Upper lobe of right lung (tissue), 1 donor: ENCODE measurements at regions not wholly inside any gene's neighbourhood (a gene's known extent, or its start where the extent isn't known, plus 50 kb on each side); places are given as distances from the start of the nearest gene placed in this dataset.

Source experiments
- ATAC-seq: fragments of 200-7000 bp; cut with Tn5 transposase; one replicate; pipeline ENCODE4 v1.9.1; 2020; ENCODE audit warnings: mild to moderate bottlenecking, moderate library complexity
- DNase-seq: peaks from one replicate; pipeline ENCODE4 v3.0.0-alpha.2; 2020
- H3K27ac ChIP-seq: fragments of 200-600 bp; one replicate; pipeline ENCODE4 v1.8.0; 2022
- H3K27me3 ChIP-seq: fragments of 200-600 bp; one replicate; pipeline ENCODE4 v1.8.0; 2022; ENCODE audit warnings: mild to moderate bottlenecking
- H3K36me3 ChIP-seq: fragments of 200-600 bp; one replicate; pipeline ENCODE4 v1.8.0; 2022
- H3K4me1 ChIP-seq: fragments of 200-600 bp; one replicate; pipeline ENCODE4 v1.8.0; 2022
- H3K4me3 ChIP-seq: fragments of 200-600 bp; one replicate; pipeline ENCODE4 v1.8.0; 2022; ENCODE audit warnings: mild to moderate bottlenecking
- H3K9me3 ChIP-seq: fragments of 200-600 bp; one replicate; pipeline ENCODE4 v1.8.0; 2022
- intact Hi-C: fragments of 100-400 bp; cut with DNase I; formaldehyde crosslinking; loops from one replicate; pipeline ENCODE4 v1.11.0; 2022
- TF ChIP-seq, protein P1 (sequence below): fragments of 200-600 bp; IDR thresholded peaks from one replicate; pipeline ENCODE4 v1.8.0; 2022; ENCODE audit warnings: antibody characterized with exemption
- donor health status: DM: no; HTN: yes; CAD: no; lungs with severe emphysema.

- H3K27me3 ChIP-seq = no peaks in the 10 kb centered on the region
- no peak for ATAC-seq
- TF ChIP-seq, protein P1, sequence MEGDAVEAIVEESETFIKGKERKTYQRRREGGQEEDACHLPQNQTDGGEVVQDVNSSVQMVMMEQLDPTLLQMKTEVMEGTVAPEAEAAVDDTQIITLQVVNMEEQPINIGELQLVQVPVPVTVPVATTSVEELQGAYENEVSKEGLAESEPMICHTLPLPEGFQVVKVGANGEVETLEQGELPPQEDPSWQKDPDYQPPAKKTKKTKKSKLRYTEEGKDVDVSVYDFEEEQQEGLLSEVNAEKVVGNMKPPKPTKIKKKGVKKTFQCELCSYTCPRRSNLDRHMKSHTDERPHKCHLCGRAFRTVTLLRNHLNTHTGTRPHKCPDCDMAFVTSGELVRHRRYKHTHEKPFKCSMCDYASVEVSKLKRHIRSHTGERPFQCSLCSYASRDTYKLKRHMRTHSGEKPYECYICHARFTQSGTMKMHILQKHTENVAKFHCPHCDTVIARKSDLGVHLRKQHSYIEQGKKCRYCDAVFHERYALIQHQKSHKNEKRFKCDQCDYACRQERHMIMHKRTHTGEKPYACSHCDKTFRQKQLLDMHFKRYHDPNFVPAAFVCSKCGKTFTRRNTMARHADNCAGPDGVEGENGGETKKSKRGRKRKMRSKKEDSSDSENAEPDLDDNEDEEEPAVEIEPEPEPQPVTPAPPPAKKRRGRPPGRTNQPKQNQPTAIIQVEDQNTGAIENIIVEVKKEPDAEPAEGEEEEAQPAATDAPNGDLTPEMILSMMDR = no peak
- H3K9me3 ChIP-seq = no peaks in the 10 kb centered on the region
- no peak overlapping the region for H3K4me3 ChIP-seq
- no peak overlapping the region for H3K27ac ChIP-seq
- DNase-seq = peak; percentile 42
- H3K4me1 ChIP-seq = no peaks in the 10 kb centered on the region
- intact Hi-C loops = no loop called here
- H3K36me3 ChIP-seq = no peaks in the 10 kb centered on the region
Observed at GRCh38 chr1:30043256-30043655, 680.1 kb downstream of the MATN1 start.

- H3K4me1 ChIP-seq = no peaks in the 10 kb centered on the region
- no peak overlapping the region for H3K4me3 ChIP-seq
- H3K27me3 ChIP-seq = no peaks in the 10 kb centered on the region
- no peaks in the 10 kb centered on the region for H3K9me3 ChIP-seq
- intact Hi-C loops = no loop called here
- DNase-seq = peak; percentile 40
- no peak for ATAC-seq
- H3K36me3 ChIP-seq = no peaks in the 10 kb centered on the region
- H3K27ac ChIP-seq = no peak overlapping the region
- TF ChIP-seq, protein P1 = no peak
Observed at GRCh38 chr1:30042438-30043147, 680.8 kb downstream of the MATN1 start.

DNA sequence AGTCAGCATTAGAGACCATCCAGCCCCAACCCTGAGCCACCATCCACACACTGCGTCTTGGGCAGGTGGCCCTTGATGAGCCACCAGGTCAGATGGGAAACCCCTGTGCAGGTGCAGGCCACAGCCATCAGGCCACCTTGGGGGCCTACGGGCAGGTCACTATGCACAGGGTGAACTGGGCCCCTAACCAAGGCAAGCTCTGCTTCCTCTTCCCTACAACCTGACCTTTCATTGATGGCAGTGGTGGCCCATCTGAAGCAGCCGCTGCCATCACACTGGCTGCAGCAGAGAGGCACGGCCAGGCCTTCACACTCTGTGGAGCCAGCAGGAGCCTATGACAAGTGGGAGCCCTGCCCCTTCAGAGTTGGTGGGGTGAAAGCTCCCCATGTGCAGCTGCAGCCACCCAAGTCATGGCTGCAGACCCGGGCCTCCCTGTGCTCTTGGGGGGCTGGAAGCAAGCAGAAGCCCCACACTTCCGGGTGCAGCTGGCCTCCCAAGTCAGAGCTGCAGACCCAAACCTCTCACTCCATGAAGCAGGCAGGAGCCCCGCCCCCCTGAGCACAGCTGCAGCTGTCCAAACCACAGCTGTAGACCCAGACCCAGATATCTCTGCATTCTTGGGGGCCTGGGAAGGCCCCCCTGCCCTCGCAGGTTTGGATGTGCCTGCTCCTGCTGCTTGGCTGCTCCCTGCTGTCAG, 681.5 kb downstream of the MATN1 start:
- H3K27ac ChIP-seq = no peak overlapping the region
- ATAC-seq (no peak), DNase-seq (peak; percentile 48)
- intact Hi-C loops = no loop called here
- H3K4me3 ChIP-seq = no peak overlapping the region
- H3K27me3 ChIP-seq = no peaks in the 10 kb centered on the region
- no peaks in the 10 kb centered on the region for H3K36me3 ChIP-seq
- no peaks in the 10 kb centered on the region for H3K9me3 ChIP-seq
- no peaks in the 10 kb centered on the region for H3K4me1 ChIP-seq
- TF ChIP-seq, protein P1 = no peak

DNA sequence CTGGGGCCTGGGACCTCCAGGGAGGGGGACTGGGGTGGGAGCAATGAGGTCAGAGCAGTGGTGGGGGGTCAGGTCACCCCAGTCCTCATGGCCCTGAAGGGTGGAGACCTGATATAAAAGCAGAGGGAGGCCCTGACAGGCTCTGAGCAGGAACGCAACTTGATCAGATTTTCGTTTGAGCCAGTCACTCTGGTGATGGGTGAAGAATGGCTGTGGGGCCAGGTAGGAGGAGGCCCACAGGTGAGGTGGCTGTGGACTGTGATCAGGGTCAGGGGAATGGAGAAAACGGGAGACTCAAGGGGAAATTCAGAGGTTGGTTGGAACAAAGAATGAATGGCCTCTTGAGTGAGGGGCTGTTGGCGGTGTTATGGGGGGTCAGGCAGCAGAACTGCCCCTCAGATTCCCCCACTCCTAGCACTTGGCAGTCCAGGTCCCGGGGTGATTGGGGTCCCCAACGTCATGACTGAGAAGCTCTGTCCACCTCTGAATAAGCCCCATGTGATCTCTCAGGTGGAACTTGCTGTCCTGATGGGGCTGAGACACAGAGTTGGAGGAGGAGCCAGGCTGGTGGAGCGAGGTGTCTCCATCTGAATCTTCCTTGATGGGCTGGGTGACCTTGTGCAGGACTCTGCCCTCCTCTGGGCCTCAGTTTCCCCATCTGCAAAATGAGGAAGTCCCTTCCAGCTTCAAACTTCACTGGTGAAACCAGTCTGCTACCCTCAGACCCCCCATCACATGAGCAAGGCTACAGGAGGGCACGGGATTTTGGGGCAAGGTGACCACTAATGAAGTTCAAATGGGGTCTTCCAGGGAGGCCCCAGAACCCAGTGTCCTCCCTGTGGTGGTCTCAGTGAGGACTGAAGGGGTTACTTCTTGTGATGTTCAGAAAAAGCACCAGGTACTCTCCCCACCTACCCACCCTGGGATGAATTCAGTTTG, 683.0 kb downstream of the MATN1 start:
- Histone ChIP-seq H3K27ac (no peak overlapping the region), H3K4me1 (no peaks in the 10 kb centered on the region), H3K9me3 (no peaks in the 10 kb centered on the region), H3K27me3 (no peaks in the 10 kb centered on the region), H3K36me3 (no peaks in the 10 kb centered on the region), H3K4me3 (no peak overlapping the region)
- intact Hi-C loops = no loop called here
- peak; percentile 25 for DNase-seq
- TF ChIP-seq, protein P1 = no peak
- ATAC-seq = no peak

DNA sequence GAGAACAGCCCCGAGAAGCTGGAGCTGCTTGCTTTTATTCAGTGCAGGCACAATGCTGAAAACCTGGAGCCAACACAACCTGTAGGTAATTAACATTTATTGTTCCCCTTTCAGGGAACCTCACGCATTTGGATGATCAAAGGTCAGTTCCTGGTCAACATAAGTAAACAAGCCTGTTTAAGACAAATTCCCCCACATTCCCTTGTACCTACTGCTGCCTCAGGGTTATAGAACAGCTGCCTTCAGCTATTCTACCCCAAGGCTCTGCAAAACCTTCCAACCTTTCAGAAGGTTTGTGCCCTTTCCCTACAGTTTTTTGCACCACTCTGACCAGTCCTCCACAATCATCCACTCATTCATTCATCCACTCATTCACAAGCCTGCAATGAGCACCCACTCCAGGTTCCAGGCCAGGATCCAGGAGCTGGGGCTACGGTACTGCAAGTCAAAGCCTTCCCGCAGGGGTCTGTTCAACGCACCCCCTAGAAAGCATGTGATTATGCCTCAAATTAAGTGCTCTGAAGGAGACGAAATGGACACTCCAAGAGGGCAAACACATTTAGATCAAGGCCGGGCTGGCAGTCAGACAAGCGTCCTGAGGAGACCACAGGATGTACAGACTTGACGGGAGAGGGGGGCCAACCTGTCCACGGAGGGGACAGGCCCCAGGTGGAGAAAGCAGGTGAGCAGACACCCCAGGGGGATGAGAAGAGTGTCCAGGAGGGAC, 683.9 kb downstream of the MATN1 start:
- Histone ChIP-seq H3K27me3 (peaks cover 2% of the 10 kb centered on the region), H3K27ac (no peak overlapping the region), H3K4me1 (no peaks in the 10 kb centered on the region), H3K36me3 (no peaks in the 10 kb centered on the region), H3K9me3 (no peaks in the 10 kb centered on the region), H3K4me3 (no peak overlapping the region)
- TF ChIP-seq, protein P1 = no peak
- ATAC-seq = no peak
- intact Hi-C loops = no loop called here
- peak; percentile 25 for DNase-seq
